GM12878 (cell line): ENCODE measurements at regions not wholly inside any gene's neighbourhood (a gene's known extent, or its start where the extent isn't known, plus 50 kb on each side); places are given as distances from the start of the nearest gene placed in this dataset.

Experiments used
- ATF3 ChIP-seq: IDR thresholded peaks from 2 replicates; pipeline ENCODE4 v1.6.1; 2011; ENCODE audit warnings: low read depth, mild to moderate bottlenecking, low read length, moderate library complexity, borderline replicate concordance; ENCODE audit errors: extremely low read depth
- FOXM1 ChIP-seq: IDR thresholded peaks from 2 replicates; pipeline ENCODE4 v1.6.1; 2012; ENCODE audit warnings: low read depth, mild to moderate bottlenecking, inconsistent platforms, low read length, moderate library complexity
- MAX ChIP-seq: IDR thresholded peaks from 2 replicates; pipeline ENCODE4 v1.6.1; 2012; ENCODE audit warnings: low read depth, low read length, improper control_type of control experiment
- POLR2A ChIP-seq: IDR thresholded peaks from 2 replicates; pipeline ENCODE4 v1.6.1; 2011; ENCODE audit warnings: low read depth, mild to moderate bottlenecking, low read length
- POLR2AphosphoS5 ChIP-seq: IDR thresholded peaks from 2 replicates; pipeline ENCODE4 v1.6.1; 2011; ENCODE audit warnings: mild to moderate bottlenecking, low read length, inconsistent platforms
- TCF7 ChIP-seq: IDR thresholded peaks from 2 replicates; pipeline ENCODE4 v1.6.1; 2014; ENCODE audit warnings: antibody characterized with exemption, borderline replicate concordance
- ZSCAN29 ChIP-seq: fragments of 450-650 bp; IDR thresholded peaks from 2 replicates; pipeline ENCODE4 v1.6.1; 2017; ENCODE audit warnings: mild to moderate bottlenecking, moderate library complexity

- TF ChIP-seq ATF3: no peak
- TF ChIP-seq FOXM1: peak; percentile 86; the same call in 1 of the 2 replicates
- TF ChIP-seq POLR2AphosphoS5: no peak
- no peak for TF ChIP-seq POLR2A
- no peak for TF ChIP-seq ZSCAN29
- TF ChIP-seq TCF7: no peak
- no peak for TF ChIP-seq MAX
These were observed 795.1 kb upstream of the HS6ST1 start for GRCh38 chr2:129113776-129114175.
